ENCODE measurements at regions not wholly inside any gene's neighbourhood (a gene's known extent, or its start where the extent isn't known, plus 50 kb on each side); places are given as distances from the start of the nearest gene placed in this dataset.

DNA sequence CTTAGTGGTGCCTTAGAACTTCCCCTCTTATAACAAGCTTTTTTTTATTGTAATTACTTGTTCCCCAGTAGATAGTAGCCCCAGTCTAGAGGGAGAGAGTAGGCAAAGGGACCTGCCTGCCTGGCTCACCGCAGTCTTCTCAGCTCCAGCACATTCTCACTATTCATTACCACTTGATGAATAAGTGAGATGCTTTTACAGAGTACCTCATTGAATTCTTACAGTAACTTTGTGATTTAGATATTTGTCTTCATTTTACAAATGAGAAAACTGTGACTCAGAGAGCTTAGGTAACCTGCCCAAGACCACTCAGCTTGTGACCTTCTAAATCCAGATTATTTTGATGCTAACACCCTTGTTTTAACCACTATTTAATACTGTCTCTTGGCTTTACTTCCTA, 77.8 kb downstream of the CHRNA1 start:
- TF ChIP-seq, protein P1, sequence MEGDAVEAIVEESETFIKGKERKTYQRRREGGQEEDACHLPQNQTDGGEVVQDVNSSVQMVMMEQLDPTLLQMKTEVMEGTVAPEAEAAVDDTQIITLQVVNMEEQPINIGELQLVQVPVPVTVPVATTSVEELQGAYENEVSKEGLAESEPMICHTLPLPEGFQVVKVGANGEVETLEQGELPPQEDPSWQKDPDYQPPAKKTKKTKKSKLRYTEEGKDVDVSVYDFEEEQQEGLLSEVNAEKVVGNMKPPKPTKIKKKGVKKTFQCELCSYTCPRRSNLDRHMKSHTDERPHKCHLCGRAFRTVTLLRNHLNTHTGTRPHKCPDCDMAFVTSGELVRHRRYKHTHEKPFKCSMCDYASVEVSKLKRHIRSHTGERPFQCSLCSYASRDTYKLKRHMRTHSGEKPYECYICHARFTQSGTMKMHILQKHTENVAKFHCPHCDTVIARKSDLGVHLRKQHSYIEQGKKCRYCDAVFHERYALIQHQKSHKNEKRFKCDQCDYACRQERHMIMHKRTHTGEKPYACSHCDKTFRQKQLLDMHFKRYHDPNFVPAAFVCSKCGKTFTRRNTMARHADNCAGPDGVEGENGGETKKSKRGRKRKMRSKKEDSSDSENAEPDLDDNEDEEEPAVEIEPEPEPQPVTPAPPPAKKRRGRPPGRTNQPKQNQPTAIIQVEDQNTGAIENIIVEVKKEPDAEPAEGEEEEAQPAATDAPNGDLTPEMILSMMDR (IDR thresholded peaks at IDR 0.05): no peak
- TF ChIP-seq POLR2A (IDR thresholded peaks at IDR 0.05) (no peak), EP300 (IDR thresholded peaks at IDR 0.05) (no peak), POLR2AphosphoS5 (IDR thresholded peaks at IDR 0.05) (no peak)
